HepG2 (cell line): ENCODE measurements at regions not wholly inside any gene's neighbourhood (a gene's known extent, or its start where the extent isn't known, plus 50 kb on each side); places are given as distances from the start of the nearest gene placed in this dataset.

Experiments used
- ATAC-seq: fragments of 200-7000 bp; cut with Tn5 transposase; 3 replicates; pipeline ENCODE4 v1.9.1; 2020; ENCODE audit warnings: mild to moderate bottlenecking, moderate library complexity
- BruUV-seq: library from RNA; stranded (reverse); fragments of 400-500 nt; replicated peaks from 2 replicates; lab custom pipeline; 2021; lab: Mats Ljungman, UMichigan
- CTCF ChIA-PET: fragments of 300-600 bp; formaldehyde crosslinking; extraction: SDS; loops from one replicate; lab custom pipeline; 2021; ENCODE audit warnings: low total read pairs, inconsistent platforms, low intra/inter-chr PET ratio; lab: Yijun Ruan, JAX
- POLR2A ChIA-PET: fragments of 350-600 bp; sonication (Branson Sonifier 250); formaldehyde crosslinking; loops from one replicate; lab custom pipeline; 2020; ENCODE audit warnings: antibody characterized with exemption, inconsistent platforms; lab: Yijun Ruan, JAX
- DNase-seq: peaks from one replicate; pipeline ENCODE4 v3.0.0-alpha.2; 2015; ENCODE audit warnings: low spot score
- FAIRE-seq: peaks from 3 replicates; lab custom pipeline; 2011; peaks lifted over from hg19 to GRCh38; lab: Jason Lieb, UNC
- H2AFZ ChIP-seq: one replicate; pipeline ENCODE4 v1.6.1; 2011; ENCODE audit warnings: low read length, inconsistent platforms
- H3K27ac ChIP-seq: fragments of 300-600 bp; 3 replicates; pipeline ENCODE4 v1.8.0; 2011; ENCODE audit warnings: mixed run types, mild to moderate bottlenecking, mixed read lengths, low read length, inconsistent platforms; ENCODE audit not compliant: insufficient read depth; ENCODE audit errors: extremely low read length
- H3K27me3 ChIP-seq, 2 experiments: fragments of 200-600 bp in 1 of 2; 2 replicates in 1 of 2; 3 replicates in 1 of 2; pipeline versions ENCODE4 v1.6.0 to v1.8.0; 2011; ENCODE audit warnings: low read length in 2 of 2, mild to moderate bottlenecking in 2 of 2, moderate library complexity in 2 of 2, inconsistent platforms in 1 of 2; ENCODE audit not compliant: insufficient read depth in 2 of 2, control insufficient read depth in 1 of 2
- H3K36me3 ChIP-seq, 2 experiments: fragments of 200-600 bp in 1 of 2; replicated peaks in 1 of 2; 2 replicates in 1 of 2; 3 replicates in 1 of 2; pipeline versions ENCODE4 v1.5.1 to v1.8.0; 2011; ENCODE audit warnings: low read length in 2 of 2, inconsistent platforms in 1 of 2; ENCODE audit not compliant: insufficient read depth in 2 of 2, control insufficient read depth in 1 of 2
- H3K4me1 ChIP-seq: 2 replicates; pipeline ENCODE4 v1.5.1; 2012; ENCODE audit warnings: low read length, inconsistent platforms; ENCODE audit not compliant: insufficient read depth
- H3K4me2 ChIP-seq: 2 replicates; pipeline ENCODE4 v1.6.0; 2011; ENCODE audit warnings: low read depth, low read length, inconsistent platforms
- H3K4me3 ChIP-seq, 3 experiments: fragments of 200-600 bp in 1 of 3; sonication (generic), shearing (Covaris generic) in 1 of 3; replicated peaks in 1 of 3; 2 replicates each; pipeline ENCODE4 v1.5.1; 2011 to 2016; ENCODE audit warnings: low read length in 3 of 3, inconsistent platforms in 2 of 3, low read depth in 2 of 3, mild to moderate bottlenecking in 2 of 3, control low read depth in 1 of 3, mixed read lengths in 1 of 3; ENCODE audit not compliant: insufficient read depth in 1 of 3
- H3K79me2 ChIP-seq: one replicate; pipeline ENCODE4 v1.6.1; 2011; ENCODE audit warnings: low read length, inconsistent platforms; ENCODE audit not compliant: insufficient read depth
- H3K9ac ChIP-seq: 2 replicates; pipeline ENCODE4 v1.6.0; 2011; ENCODE audit warnings: mild to moderate bottlenecking, low read depth, low read length, inconsistent platforms; ENCODE audit not compliant: insufficient read depth
- H3K9me3 ChIP-seq: 2 replicates; pipeline ENCODE4 v1.5.1; 2012; ENCODE audit warnings: mild to moderate bottlenecking, low read length
- H4K20me1 ChIP-seq: 2 replicates; pipeline ENCODE4 v1.6.0; 2011; ENCODE audit warnings: inconsistent platforms, mild to moderate bottlenecking, low read length, moderate library complexity; ENCODE audit not compliant: insufficient read depth
- AGO1 ChIP-seq: fragments of 200-400 bp; formaldehyde crosslinking; IDR thresholded peaks from 2 replicates; pipeline ENCODE4 v1.6.1; 2017; ENCODE audit warnings: mild to moderate bottlenecking, low read depth, low read length, moderate library complexity; ENCODE audit not compliant: poor library complexity, severe bottlenecking
- HDAC1 ChIP-seq: sonication (generic); formaldehyde crosslinking; IDR thresholded peaks from 2 replicates; pipeline ENCODE4 v1.5.1; 2020; ENCODE audit warnings: mild to moderate bottlenecking, missing genetic modification reagents
- IRX3 ChIP-seq: sonication (generic); formaldehyde crosslinking; IDR thresholded peaks from 2 replicates; pipeline ENCODE4 v1.8.1; 2023; ENCODE audit warnings: mild to moderate bottlenecking, low read depth, missing genetic modification reagents, borderline replicate concordance
- KAT7 ChIP-seq: IDR thresholded peaks from 2 replicates; pipeline ENCODE4 v1.6.1; 2018; ENCODE audit warnings: borderline replicate concordance, missing compliant biosample characterization
- KDM2A ChIP-seq: sonication (generic); formaldehyde crosslinking; IDR thresholded peaks from 2 replicates; pipeline ENCODE4 v1.4.0; 2020; ENCODE audit warnings: low read depth, missing genetic modification reagents, borderline replicate concordance
- MBD4 ChIP-seq: IDR thresholded peaks from 2 replicates; pipeline ENCODE4 v1.6.1; 2012; ENCODE audit warnings: low read length, inconsistent platforms, borderline replicate concordance
- NFE2L1 ChIP-seq: sonication (generic); formaldehyde crosslinking; IDR thresholded peaks from 2 replicates; pipeline ENCODE4 v1.4.0; 2020; ENCODE audit warnings: missing genetic modification reagents, mild to moderate bottlenecking, borderline replicate concordance
- NFRKB ChIP-seq: fragments of 450-650 bp; IDR thresholded peaks from 2 replicates; pipeline ENCODE4 v1.6.1; 2017
- PAWR ChIP-seq: sonication (generic); formaldehyde crosslinking; IDR thresholded peaks from 2 replicates; pipeline ENCODE4 v1.4.0; 2020; ENCODE audit warnings: missing genetic modification reagents, mild to moderate bottlenecking, borderline replicate concordance
- PHB2 ChIP-seq: fragments of 450-650 bp; IDR thresholded peaks from 2 replicates; pipeline ENCODE4 v1.6.1; 2018; ENCODE audit not compliant: partially characterized antibody
- RNF2 ChIP-seq: fragments of 450-650 bp; conservative IDR thresholded peaks from 2 replicates; pipeline ENCODE4 v1.6.1; 2016; ENCODE audit warnings: low read depth
- SSRP1 ChIP-seq: IDR thresholded peaks from 2 replicates; pipeline ENCODE4 v1.6.1; 2016; ENCODE audit warnings: control low read depth
- TCF12 ChIP-seq, 2 experiments: fragments of 450-650 bp in 1 of 2; sonication (generic) in 1 of 2; formaldehyde crosslinking in 1 of 2; IDR thresholded peaks; 2 replicates each; pipeline versions ENCODE4 v1.6.1 to v1.8.0; 2017 to 2022; ENCODE audit warnings: antibody characterized with exemption in 1 of 2, mild to moderate bottlenecking in 1 of 2, missing genetic modification reagents in 1 of 2, moderate library complexity in 1 of 2
- TIGD3 ChIP-seq: sonication (generic); formaldehyde crosslinking; IDR thresholded peaks from 2 replicates; pipeline ENCODE4 v1.5.1; 2020; ENCODE audit warnings: mild to moderate bottlenecking, missing genetic modification reagents, borderline replicate concordance
- ZFP91 ChIP-seq: sonication (generic); formaldehyde crosslinking; IDR thresholded peaks from 2 replicates; pipeline ENCODE4 v1.9.0; 2022; ENCODE audit warnings: missing genetic modification reagents, mild to moderate bottlenecking, borderline replicate concordance
- ZKSCAN1 ChIP-seq: fragments of 150-350 bp; IDR thresholded peaks from 2 replicates; pipeline ENCODE4 v1.6.1; 2014; ENCODE audit warnings: low read length
- ZMYM2 ChIP-seq: sonication (generic); formaldehyde crosslinking; IDR thresholded peaks from 2 replicates; pipeline ENCODE4 v1.8.0; 2022; ENCODE audit warnings: mild to moderate bottlenecking, missing genetic modification reagents
- ZNF224 ChIP-seq: sonication (generic); formaldehyde crosslinking; IDR thresholded peaks from 2 replicates; pipeline ENCODE4 v1.5.0; 2020; ENCODE audit warnings: mild to moderate bottlenecking, missing genetic modification reagents
- ZNF34 ChIP-seq: sonication (generic); formaldehyde crosslinking; IDR thresholded peaks from 2 replicates; pipeline ENCODE4 v1.4.0; 2020; ENCODE audit warnings: mild to moderate bottlenecking, missing genetic modification reagents, borderline replicate concordance
- WGBS: methylation state at CpG from one replicate; pipeline ENCODE4 v1.1.6; 2017; ENCODE audit warnings: low lambda C conversion rate; 5-methylcytosine and 5-hydroxymethylcytosine counted together
- in situ Hi-C: cut with HindIII; loops from 2 replicates; pipeline ENCODE4 v1.10.0; 2017; ENCODE audit warnings: low pct_unique_long_range_greater_than_20kb; ENCODE audit not compliant: extremely low pct_ligation_motif_present
- intact Hi-C: fragments of 100-400 bp; cut with micrococcal nuclease; formaldehyde crosslinking; loops from one replicate; pipeline ENCODE4 v1.10.0; 2022; ENCODE audit not compliant: unreplicated experiment

GRCh38 chr5:118468085-118468484, 520.3 kb downstream of the DTWD2 start:
- ChIA-PET CTCF (no interaction called here), POLR2A (no interaction called here)
- Histone ChIP-seq H3K4me2 (no peak overlapping the region), H2AFZ (no peak overlapping the region), H4K20me1 (no peaks in the 10 kb centered on the region), H3K4me3 (no peak overlapping the region), H3K79me2 (no peaks in the 10 kb centered on the region), H3K27me3 (no peaks in the 10 kb centered on the region), H3K36me3 (no peaks in the 10 kb centered on the region), H3K4me1 (no peaks in the 10 kb centered on the region), H3K9ac (no peak overlapping the region), H3K9me3 (no peaks in the 10 kb centered on the region), H3K27ac (no peak overlapping the region)
- DNase-seq (no peak), ATAC-seq (no peak), FAIRE-seq (no peak)
- no TSS peak for BruUV-seq
- in situ Hi-C loops, result no loop called here
- no peak for TF ChIP-seq MBD4
- no peak for TF ChIP-seq TIGD3 (CRISPR knock-in tag)
- TF ChIP-seq NFRKB, result no peak
- TF ChIP-seq PHB2, result no peak
- TF ChIP-seq HDAC1 (CRISPR knock-in tag), result no peak
- TF ChIP-seq RNF2, result no peak
- TF ChIP-seq ZNF224, result no peak
- TF ChIP-seq IRX3 (CRISPR knock-in tag), result no peak
- no peak for TF ChIP-seq ZKSCAN1
- TF ChIP-seq PAWR, result no peak
- intact Hi-C loops, result no loop called here

- BruUV-seq, result no TSS peak
- Histone ChIP-seq H4K20me1 (no peaks in the 10 kb centered on the region), H3K4me3 (no peak overlapping the region), H3K27ac (no peak overlapping the region), H3K9ac (no peak overlapping the region), H3K4me1 (no peaks in the 10 kb centered on the region), H3K4me2 (no peak overlapping the region), H3K36me3 (no peaks in the 10 kb centered on the region), H3K27me3 (no peaks in the 10 kb centered on the region), H3K79me2 (no peaks in the 10 kb centered on the region), H3K9me3 (no peaks in the 10 kb centered on the region), H2AFZ (no peak overlapping the region)
- DNase-seq (no peak), ATAC-seq (no peak), FAIRE-seq (no peak)
- in situ Hi-C loops, result no loop called here
- WGBS, result 35% methylated on average over 3 of the region's 3 CpGs
- no peak for TF ChIP-seq SSRP1 (CRISPR knock-in tag)
- no peak for TF ChIP-seq ZNF34 (CRISPR knock-in tag)
- no peak for TF ChIP-seq ZFP91 (CRISPR knock-in tag)
- no peak for TF ChIP-seq KAT7 (CRISPR knock-in tag)
- no peak for TF ChIP-seq TCF12 (IDR thresholded peaks at IDR 0.05)
- TF ChIP-seq TCF12 (CRISPR knock-in tag; IDR thresholded peaks at IDR 0.05), result no peak
- no peak for TF ChIP-seq NFE2L1 (CRISPR knock-in tag)
- TF ChIP-seq ZMYM2 (CRISPR knock-in tag), result no peak
- no peak for TF ChIP-seq AGO1
- TF ChIP-seq KDM2A, result no peak
- intact Hi-C loops, result no loop called here
- CTCF ChIA-PET, result no interaction called here
- POLR2A ChIA-PET, result no interaction called here
Measured at GRCh38 chr5:118467103-118467502, 521.2 kb downstream of the DTWD2 start.
